KMS-11 (cell line): ENCODE measurements at regions not wholly inside any gene's neighbourhood (a gene's known extent, or its start where the extent isn't known, plus 50 kb on each side); places are given as distances from the start of the nearest gene placed in this dataset.

Source experiments
- H2AFZ ChIP-seq: fragments of 200-600 bp; sonication (generic); 2 replicates; pipeline ENCODE4 v1.6.1; 2016; ENCODE audit warnings: antibody characterized with exemption, mixed run types, low read depth
- H3K27ac ChIP-seq: fragments of 200-600 bp; sonication (generic); 2 replicates; pipeline ENCODE4 v1.6.1; 2016; ENCODE audit warnings: mild to moderate bottlenecking, mixed run types
- H3K27me3 ChIP-seq: fragments of 200-600 bp; sonication (generic); 2 replicates; pipeline ENCODE4 v1.6.1; 2017; ENCODE audit warnings: mild to moderate bottlenecking, low read depth, mixed run types, moderate library complexity; ENCODE audit not compliant: insufficient read depth
- H3K36me3 ChIP-seq: fragments of 200-600 bp; sonication (generic); 2 replicates; pipeline ENCODE4 v1.6.1; 2017; ENCODE audit warnings: mild to moderate bottlenecking, mixed run types; ENCODE audit not compliant: insufficient read depth
- H3K4me1 ChIP-seq: fragments of 200-600 bp; sonication (generic); 2 replicates; pipeline ENCODE4 v1.6.1; 2016; ENCODE audit warnings: mild to moderate bottlenecking, low read depth, mixed run types; ENCODE audit not compliant: poor library complexity, severe bottlenecking
- H3K4me2 ChIP-seq: fragments of 200-600 bp; sonication (generic); 2 replicates; pipeline ENCODE4 v1.7.0; 2016; ENCODE audit warnings: mild to moderate bottlenecking, mixed run types
- H3K4me3 ChIP-seq: fragments of 200-600 bp; sonication (generic); IDR thresholded peaks from 2 replicates; pipeline ENCODE4 v1.6.1; 2017; ENCODE audit warnings: low read depth, low read length, mixed read lengths; ENCODE audit not compliant: insufficient read depth
- H3K79me2 ChIP-seq: fragments of 200-600 bp; sonication (generic); 2 replicates; pipeline ENCODE4 v1.6.1; 2016; ENCODE audit warnings: low read depth, mixed run types; ENCODE audit not compliant: insufficient read depth
- H3K9ac ChIP-seq: fragments of 200-600 bp; sonication (generic); 2 replicates; pipeline ENCODE4 v1.6.1; 2016; ENCODE audit warnings: mild to moderate bottlenecking, mixed run types
- H4K20me1 ChIP-seq: fragments of 200-600 bp; sonication (generic); 2 replicates; pipeline ENCODE4 v1.6.1; 2016; ENCODE audit warnings: mild to moderate bottlenecking, mixed run types; ENCODE audit not compliant: insufficient read depth
- CTCF ChIP-seq: fragments of 200-600 bp; sonication (generic); conservative IDR thresholded peaks from 2 replicates; pipeline ENCODE4 v1.6.1; 2017; ENCODE audit warnings: low read depth, mild to moderate bottlenecking, antibody characterized with exemption, low read length, moderate library complexity, mixed read lengths

GRCh38 chr3:1734494-1735122 lies 364.1 kb upstream of the CNTN4 start:
- no peak overlapping the region for H3K27ac ChIP-seq
- H3K79me2 ChIP-seq: no peaks in the 10 kb centered on the region
- no peaks in the 10 kb centered on the region for H3K27me3 ChIP-seq
- no peak overlapping the region for H2AFZ ChIP-seq
- H4K20me1 ChIP-seq: no peaks in the 10 kb centered on the region
- no peaks in the 10 kb centered on the region for H3K36me3 ChIP-seq
- TF ChIP-seq CTCF: no peak
- no peaks in the 10 kb centered on the region for H3K4me1 ChIP-seq
- H3K4me2 ChIP-seq: no peak overlapping the region
- no peak overlapping the region for H3K4me3 ChIP-seq
- H3K9ac ChIP-seq: no peak overlapping the region

DNA sequence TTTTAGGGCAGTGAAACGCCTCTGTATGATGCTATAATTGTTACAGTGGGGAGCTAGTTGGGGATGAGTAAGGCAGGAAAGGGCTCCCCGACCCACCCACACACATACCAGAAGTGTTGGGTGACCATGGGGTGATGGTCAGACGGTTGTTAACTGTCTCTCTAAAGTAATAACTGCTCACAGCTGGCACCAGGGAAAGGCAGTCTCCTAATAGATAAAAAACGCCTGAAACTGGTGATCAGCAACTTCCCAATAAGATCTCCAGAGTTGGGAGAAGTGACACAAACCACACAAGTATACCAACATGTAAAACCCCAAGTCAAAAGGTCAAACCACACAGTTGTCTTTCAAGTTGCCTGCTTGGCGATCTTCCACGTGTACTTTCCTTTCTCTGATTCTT lies 346.5 kb upstream of the CNTN4 start:
- Histone ChIP-seq H3K79me2 (no peaks in the 10 kb centered on the region), H3K27ac (no peak overlapping the region), H3K27me3 (no peaks in the 10 kb centered on the region), H3K9ac (no peak overlapping the region), H2AFZ (no peak overlapping the region), H4K20me1 (no peaks in the 10 kb centered on the region), H3K36me3 (no peaks in the 10 kb centered on the region), H3K4me3 (no peak overlapping the region), H3K4me1 (no peaks in the 10 kb centered on the region), H3K4me2 (no peak overlapping the region)
- no peak for TF ChIP-seq CTCF

GRCh38 chr3:1766384-1766783 lies 332.3 kb upstream of the CNTN4 start:
- Histone ChIP-seq H3K36me3 (no peaks in the 10 kb centered on the region), H2AFZ (no peak overlapping the region), H4K20me1 (no peaks in the 10 kb centered on the region), H3K9ac (no peak overlapping the region), H3K4me3 (no peak overlapping the region), H3K79me2 (no peaks in the 10 kb centered on the region), H3K4me1 (no peaks in the 10 kb centered on the region), H3K4me2 (no peak overlapping the region), H3K27me3 (no peaks in the 10 kb centered on the region), H3K27ac (no peak overlapping the region)
- no peak for TF ChIP-seq CTCF

- Histone ChIP-seq H3K9ac (no peak overlapping the region), H3K79me2 (no peaks in the 10 kb centered on the region), H3K36me3 (no peaks in the 10 kb centered on the region), H3K27ac (no peak overlapping the region), H3K4me3 (no peak overlapping the region), H3K4me2 (no peak overlapping the region), H3K27me3 (no peaks in the 10 kb centered on the region), H4K20me1 (no peaks in the 10 kb centered on the region), H3K4me1 (no peaks in the 10 kb centered on the region), H2AFZ (no peak overlapping the region)
- TF ChIP-seq CTCF: no peak
Measured at GRCh38 chr3:1773679-1774078, 325.0 kb upstream of the CNTN4 start.

DNA sequence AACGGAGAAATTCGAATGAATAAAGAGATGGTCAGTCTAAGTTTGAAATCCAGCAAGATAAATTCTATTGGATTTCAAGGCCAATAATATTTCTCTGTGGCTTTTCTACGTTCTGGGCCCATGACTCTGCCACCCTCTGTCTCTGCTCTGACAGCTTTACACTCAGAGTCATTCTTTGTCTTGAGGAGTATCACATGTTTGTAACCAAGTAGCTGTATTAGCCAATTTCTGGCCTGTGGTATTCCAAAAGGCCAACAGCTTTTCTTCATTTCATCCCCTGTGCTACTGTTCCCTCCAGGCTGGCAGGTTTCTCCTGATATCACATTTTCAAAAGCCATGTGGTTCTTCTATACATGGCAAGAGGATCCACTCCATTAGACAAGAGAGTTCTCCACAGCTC lies 324.1 kb upstream of the CNTN4 start:
- no peak overlapping the region for H3K9ac ChIP-seq
- no peaks in the 10 kb centered on the region for H4K20me1 ChIP-seq
- H3K27ac ChIP-seq: no peak overlapping the region
- H3K36me3 ChIP-seq: no peaks in the 10 kb centered on the region
- no peaks in the 10 kb centered on the region for H3K4me1 ChIP-seq
- no peak overlapping the region for H3K4me3 ChIP-seq
- H2AFZ ChIP-seq: no peak overlapping the region
- no peak overlapping the region for H3K4me2 ChIP-seq
- no peaks in the 10 kb centered on the region for H3K79me2 ChIP-seq
- H3K27me3 ChIP-seq: no peaks in the 10 kb centered on the region
- no peak for TF ChIP-seq CTCF
